K562 (cell line): ENCODE measurements at regions not wholly inside any gene's neighbourhood (a gene's known extent, or its start where the extent isn't known, plus 50 kb on each side); places are given as distances from the start of the nearest gene placed in this dataset.

Experiments
- ATAC-seq: fragments of 200-7000 bp; cut with Tn5 transposase; 3 replicates; pipeline ENCODE4 v1.9.1; 2020; ENCODE audit warnings: moderate library complexity
- BruUV-seq: library from RNA; stranded (reverse); fragments of 400-500 nt; replicated peaks from 2 replicates; lab custom pipeline; 2021; lab: Mats Ljungman, UMichigan
- CTCF ChIA-PET: fragments of 300-600 bp; formaldehyde crosslinking; extraction: SDS; loops from one replicate; lab custom pipeline; 2021; ENCODE audit warnings: low intra/inter-chr PET ratio; lab: Yijun Ruan, JAX
- POLR2A ChIA-PET: fragments of 300-600, 350-650 bp; sonication (Branson Sonifier 250); formaldehyde crosslinking; extraction: SDS; loops from one replicate; lab custom pipeline; 2021; ENCODE audit warnings: antibody characterized with exemption, inconsistent platforms; lab: Yijun Ruan, JAX
- DNase-seq, 4 experiments: peaks; one replicate each; pipeline versions ENCODE4 v3.0.0 to v3.0.0-alpha.2; 2011 to 2018; ENCODE audit warnings: low spot score in 3 of 4, mixed read lengths in 3 of 4; ENCODE audit errors: extremely low read depth in 1 of 4
- FAIRE-seq: peaks from 2 replicates; lab custom pipeline; 2011; peaks lifted over from hg19 to GRCh38; lab: Jason Lieb, UNC
- H2AFZ ChIP-seq: 2 replicates; pipeline ENCODE4 v1.6.0; 2011; ENCODE audit warnings: low read depth, low read length, control low read depth, inconsistent platforms
- H3K27ac ChIP-seq: fragments of 200-600 bp; 3 replicates; pipeline ENCODE4 v1.8.0; 2011; ENCODE audit warnings: low read depth, mild to moderate bottlenecking, control low read depth, inconsistent platforms, low read length, moderate library complexity, mixed read lengths; ENCODE audit errors: extremely low read depth
- H3K27me3 ChIP-seq, 2 experiments: fragments of 300-600 bp in 1 of 2; 2 replicates in 1 of 2; 3 replicates in 1 of 2; pipeline versions ENCODE4 v1.6.0 to v1.8.0; 2011; ENCODE audit warnings: inconsistent platforms in 2 of 2, low read length in 2 of 2, mild to moderate bottlenecking in 1 of 2, mixed read lengths in 1 of 2, moderate library complexity in 1 of 2; ENCODE audit not compliant: control insufficient read depth in 2 of 2, insufficient read depth in 2 of 2
- H3K36me3 ChIP-seq: fragments of 300-600 bp; 3 replicates; pipeline ENCODE4 v1.8.0; 2011; ENCODE audit warnings: mild to moderate bottlenecking, low read length, inconsistent platforms; ENCODE audit not compliant: control insufficient read depth, insufficient read depth
- H3K4me1 ChIP-seq, 2 experiments: fragments of 200-600 bp in 1 of 2; replicated peaks in 1 of 2; 2 replicates in 1 of 2; 3 replicates in 1 of 2; pipeline versions ENCODE4 v1.5.1 to v1.8.0; 2011; ENCODE audit warnings: inconsistent platforms in 2 of 2, low read length in 2 of 2, mild to moderate bottlenecking in 1 of 2, mixed read lengths in 1 of 2, moderate library complexity in 1 of 2; ENCODE audit not compliant: control insufficient read depth in 2 of 2, insufficient read depth in 2 of 2
- H3K4me2 ChIP-seq: 2 replicates; pipeline ENCODE4 v1.6.1; 2011; ENCODE audit warnings: low read length, control low read depth, inconsistent platforms, mixed read lengths; ENCODE audit not compliant: insufficient read depth
- H3K4me3 ChIP-seq: fragments of 200-600 bp; sonication (generic), shearing (Covaris generic); 2 replicates; pipeline ENCODE4 v1.5.1; 2016; ENCODE audit warnings: control low read depth, inconsistent platforms
- H3K79me2 ChIP-seq: fragments of 200-600 bp; 3 replicates; pipeline ENCODE4 v1.8.0; 2011; ENCODE audit warnings: low read length, inconsistent platforms; ENCODE audit not compliant: control insufficient read depth, insufficient read depth
- H3K9ac ChIP-seq, 2 experiments: 2 replicates each; pipeline versions ENCODE4 v1.6.0 to v1.6.1; 2011; ENCODE audit warnings: low read depth in 2 of 2, low read length in 2 of 2, control low read depth in 1 of 2, inconsistent platforms in 1 of 2, mild to moderate bottlenecking in 1 of 2, mixed read lengths in 1 of 2; ENCODE audit not compliant: insufficient read depth in 1 of 2
- H3K9me1 ChIP-seq: one replicate; pipeline ENCODE4 v1.6.0; 2011; ENCODE audit warnings: inconsistent platforms, mild to moderate bottlenecking, low read length, moderate library complexity; ENCODE audit not compliant: control insufficient read depth, insufficient read depth
- H3K9me3 ChIP-seq: replicated peaks from 2 replicates; pipeline ENCODE4 v1.5.1; 2011; ENCODE audit warnings: low read depth, low read length, inconsistent platforms; ENCODE audit not compliant: control insufficient read depth, insufficient read depth
- H4K20me1 ChIP-seq: replicated peaks from 2 replicates; pipeline ENCODE4 v1.6.1; 2011; ENCODE audit warnings: low read length, inconsistent platforms, mixed read lengths; ENCODE audit not compliant: control insufficient read depth, insufficient read depth
- CEBPB ChIP-seq: fragments of 450-650 bp; IDR thresholded peaks from 2 replicates; pipeline ENCODE4 v1.6.1; 2016; ENCODE audit warnings: missing genetic modification characterization, missing compliant biosample characterization
- CEBPG ChIP-seq, 3 experiments: fragments of 200-800 bp in 1 of 3; sonication (Bioruptor generic) in 1 of 3; sonication (generic) in 1 of 3; formaldehyde crosslinking in 1 of 3; IDR thresholded peaks in 2 of 3; conservative IDR thresholded peaks in 1 of 3; 2 replicates each; pipeline versions ENCODE4 v1.6.1 to v1.8.0; 2016 to 2022; ENCODE audit warnings: missing compliant biosample characterization in 2 of 3, missing genetic modification characterization in 2 of 3, mild to moderate bottlenecking in 1 of 3, missing genetic modification reagents in 1 of 3
- CREM ChIP-seq: IDR thresholded peaks from 2 replicates; pipeline ENCODE4 v1.6.1; 2014; ENCODE audit warnings: antibody characterized with exemption, low read depth
- FOXP1 ChIP-seq: sonication (generic); formaldehyde crosslinking; IDR thresholded peaks from 2 replicates; pipeline ENCODE4 v1.8.0; 2022; ENCODE audit warnings: mild to moderate bottlenecking, missing genetic modification reagents
- NFIX ChIP-seq: fragments of 250-450 bp; sonication (Bioruptor Pico); IDR thresholded peaks from 2 replicates; pipeline ENCODE4 v1.4.0; 2020; ENCODE audit warnings: low read depth, mild to moderate bottlenecking, moderate library complexity
- ZC3H8 ChIP-seq: fragments of 450-650 bp; IDR thresholded peaks from 2 replicates; pipeline ENCODE4 v1.6.1; 2017
- ZNF639 ChIP-seq, 2 experiments: fragments of 200-800 bp in 1 of 2; sonication (Bioruptor generic) in 1 of 2; sonication (generic) in 1 of 2; formaldehyde crosslinking in 1 of 2; IDR thresholded peaks in 1 of 2; conservative IDR thresholded peaks in 1 of 2; 2 replicates each; pipeline versions ENCODE4 v1.5.0 to v1.6.1; 2016 to 2020; ENCODE audit warnings: missing compliant biosample characterization in 1 of 2, missing genetic modification characterization in 1 of 2, missing genetic modification reagents in 1 of 2
- WGBS: fragments of 100-300 bp; shearing (Covaris generic); methylation state at CpG from one replicate; pipeline ENCODE4 v1.1.6; 2016; ENCODE audit warnings: low coverage, mixed read lengths; ENCODE audit not compliant: insufficient coverage; ENCODE audit errors: missing lambda C conversion rate; 5-methylcytosine and 5-hydroxymethylcytosine counted together
- in situ Hi-C: fragments of 300-500 bp; cut with MboI; formaldehyde crosslinking; loops from 4 replicates; pipeline ENCODE4 v1.15.0; 2018; ENCODE audit warnings: inconsistent platforms, mixed read lengths
- intact Hi-C: fragments of 100-400 bp; cut with micrococcal nuclease; formaldehyde crosslinking; loops from 2 replicates; pipeline ENCODE4 v1.14.2; 2022

- Histone ChIP-seq H3K4me1 (no peaks in the 10 kb centered on the region), H4K20me1 (no peaks in the 10 kb centered on the region), H3K79me2 (no peaks in the 10 kb centered on the region), H2AFZ (no peak overlapping the region), H3K36me3 (no peaks in the 10 kb centered on the region)
- TF ChIP-seq NFIX (CRISPR knock-in tag) (no peak), ZNF639 (CRISPR knock-in tag; conservative IDR thresholded peaks at IDR 0.05 in 1 of 2, IDR thresholded peaks at IDR 0.05 in 1 of 2) (no peak), ZC3H8 (no peak), CEBPB (tag) (0 out of 2 replicates have a peak, but pooled peaks have one; percentile 17), CREM (no peak), FOXP1 (CRISPR knock-in tag) (no peak), CEBPG (CRISPR knock-in tag; IDR thresholded peaks at IDR 0.05) (no peak), CEBPG (tag; conservative IDR thresholded peaks at IDR 0.05 in 1 of 2, IDR thresholded peaks at IDR 0.05 in 1 of 2) (peak in 1 of 2 experiments; percentile 59; a peak in 2 of 4 replicates)
- TF ChIP-seq, all 486 proteins: peak for 2
- Histone ChIP-seq H3K4me3 (no peak overlapping the region), H3K9ac (no peak overlapping the region), H3K4me2 (no peak overlapping the region), H3K27ac (no peak overlapping the region), H3K9me3 (0 out of 2 replicates have a peak, but pooled peaks cover 2% of the 10 kb centered on the region), H3K9me1 (no peaks in the 10 kb centered on the region), H3K27me3 (no peaks in the 10 kb centered on the region)
- DNase-seq (no peak), ATAC-seq (no peak), FAIRE-seq (no peak)
- no TSS peak for BruUV-seq
- in situ Hi-C loops (no loop called here), intact Hi-C loops (no loop called here)
- CTCF ChIA-PET, result no interaction called here
- WGBS, result 5% methylated on average over 2 of the region's 2 CpGs
- POLR2A ChIA-PET, result no interaction called here
Observed at GRCh38 chr1:56151402-56151801, 428.0 kb downstream of the PLPP3 start.
